ENCODE measurements at regions not wholly inside any gene's neighbourhood (a gene's known extent, or its start where the extent isn't known, plus 50 kb on each side); places are given as distances from the start of the nearest gene placed in this dataset.

- TF ChIP-seq SIRT6 (IDR thresholded peaks at IDR 0.05; ENCODE audit: low read length): no peak
- TF ChIP-seq JUND (IDR thresholded peaks at IDR 0.05; ENCODE audit: low read length): no peak
- TF ChIP-seq TAF1 (IDR thresholded peaks at IDR 0.05; ENCODE audit: low read depth, low read length): no peak
These were observed 328.3 kb downstream of the TMEM121 start (continued) for GRCh38 chr14:105854600-105855245.

Data from H1 (cell line).